Astrocyte of the cerebellum (primary cell): ENCODE measurements at regions not wholly inside any gene's neighbourhood (a gene's known extent, or its start where the extent isn't known, plus 50 kb on each side); places are given as distances from the start of the nearest gene placed in this dataset.

ENCODE experiments used
- DNase-seq: peaks from one replicate; pipeline ENCODE4 v3.0.0-alpha.2; 2011; ENCODE audit warnings: low read depth
- H3K4me3 ChIP-seq: 2 replicates; pipeline ENCODE4 v1.5.1; 2011; ENCODE audit warnings: mild to moderate bottlenecking, low read depth, low read length, moderate library complexity
- in situ Hi-C: cut with HindIII; loops from 2 replicates; pipeline ENCODE4 v1.10.0; 2017; ENCODE audit warnings: low sequenced_read_pairs
- TF ChIP-seq, protein P1 (sequence below): IDR thresholded peaks from 2 replicates; pipeline ENCODE4 v1.5.1; 2012; ENCODE audit warnings: low read length, low read depth, moderate library complexity, mild to moderate bottlenecking; ENCODE audit errors: missing control alignments

DNA sequence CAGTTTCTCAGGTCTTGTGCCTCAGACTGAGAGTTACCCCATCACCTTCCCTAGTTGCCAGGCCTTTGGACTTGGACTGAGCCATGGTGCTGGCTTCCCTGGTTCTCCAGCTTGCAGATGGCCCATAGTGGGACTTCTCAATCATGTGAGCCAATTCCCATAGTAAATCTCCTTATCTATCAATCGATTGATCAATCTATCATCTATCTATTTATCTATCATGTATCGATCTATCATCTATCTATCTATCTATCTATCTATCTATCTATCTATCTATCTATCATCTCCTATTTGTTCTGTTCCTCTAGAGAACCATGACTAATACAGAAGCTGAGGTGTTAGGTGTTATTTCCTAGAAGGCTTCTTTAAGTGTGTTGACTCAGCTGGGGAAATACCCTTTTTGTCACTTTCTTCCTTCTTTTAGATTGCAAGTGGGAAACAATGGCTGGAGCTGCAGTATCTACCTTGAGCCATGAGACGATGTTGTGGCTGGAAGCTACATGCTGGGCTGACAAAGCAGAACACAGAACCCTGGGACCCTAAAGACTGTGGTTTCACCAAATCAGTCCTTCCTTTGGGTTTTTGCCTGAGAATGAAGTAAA is 234.7 kb upstream of the GLI3 start:
- no peak for DNase-seq
- no peak overlapping the region for H3K4me3 ChIP-seq
- in situ Hi-C loops, result no loop called here
- TF ChIP-seq, protein P1, sequence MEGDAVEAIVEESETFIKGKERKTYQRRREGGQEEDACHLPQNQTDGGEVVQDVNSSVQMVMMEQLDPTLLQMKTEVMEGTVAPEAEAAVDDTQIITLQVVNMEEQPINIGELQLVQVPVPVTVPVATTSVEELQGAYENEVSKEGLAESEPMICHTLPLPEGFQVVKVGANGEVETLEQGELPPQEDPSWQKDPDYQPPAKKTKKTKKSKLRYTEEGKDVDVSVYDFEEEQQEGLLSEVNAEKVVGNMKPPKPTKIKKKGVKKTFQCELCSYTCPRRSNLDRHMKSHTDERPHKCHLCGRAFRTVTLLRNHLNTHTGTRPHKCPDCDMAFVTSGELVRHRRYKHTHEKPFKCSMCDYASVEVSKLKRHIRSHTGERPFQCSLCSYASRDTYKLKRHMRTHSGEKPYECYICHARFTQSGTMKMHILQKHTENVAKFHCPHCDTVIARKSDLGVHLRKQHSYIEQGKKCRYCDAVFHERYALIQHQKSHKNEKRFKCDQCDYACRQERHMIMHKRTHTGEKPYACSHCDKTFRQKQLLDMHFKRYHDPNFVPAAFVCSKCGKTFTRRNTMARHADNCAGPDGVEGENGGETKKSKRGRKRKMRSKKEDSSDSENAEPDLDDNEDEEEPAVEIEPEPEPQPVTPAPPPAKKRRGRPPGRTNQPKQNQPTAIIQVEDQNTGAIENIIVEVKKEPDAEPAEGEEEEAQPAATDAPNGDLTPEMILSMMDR, result no peak

DNA sequence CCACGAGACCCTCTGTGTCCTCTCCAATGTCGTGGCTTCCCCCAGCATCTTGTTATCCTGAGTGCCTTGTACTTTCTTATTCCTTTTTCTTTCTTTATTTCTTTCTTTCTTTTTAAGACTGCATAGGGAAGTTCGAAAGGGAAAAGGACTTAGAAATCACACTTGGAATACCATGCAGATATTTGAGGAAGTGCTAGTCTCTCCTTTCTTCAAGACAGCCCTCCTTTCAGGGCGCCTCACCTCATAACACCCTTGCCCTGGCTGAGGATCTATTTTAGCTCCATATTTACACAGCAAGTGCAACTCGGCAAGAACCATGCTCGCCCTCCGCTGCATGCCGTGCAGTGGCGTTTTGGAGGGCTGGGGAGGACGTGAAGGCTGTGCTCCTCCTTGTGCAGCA is 232.3 kb upstream of the GLI3 start:
- in situ Hi-C loops, result no loop called here
- H3K4me3 ChIP-seq, result no peak overlapping the region
- DNase-seq, result no peak
- TF ChIP-seq, protein P1, result no peak

DNA sequence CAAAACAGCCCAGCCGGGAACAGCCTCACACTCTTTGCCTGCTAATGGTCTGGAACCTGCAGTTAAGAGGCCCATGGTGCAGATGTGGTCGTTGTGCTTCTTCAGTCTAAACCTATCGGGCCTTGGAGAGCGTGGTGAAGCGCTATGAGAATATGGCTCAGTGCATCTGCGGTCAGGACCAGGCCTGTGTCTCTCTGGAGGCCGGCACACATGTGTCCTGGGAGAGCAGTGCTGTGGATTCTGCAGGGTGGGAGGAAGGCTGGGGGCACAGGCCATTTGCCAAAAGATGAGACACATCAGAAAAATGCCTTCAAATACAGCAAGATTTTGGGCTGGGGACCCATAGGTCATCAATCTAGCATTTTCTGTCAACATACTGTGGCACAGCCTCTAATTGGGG is 231.5 kb upstream of the GLI3 start:
- in situ Hi-C loops, result no loop called here
- TF ChIP-seq, protein P1, result no peak
- no peak for DNase-seq
- no peak overlapping the region for H3K4me3 ChIP-seq

DNA sequence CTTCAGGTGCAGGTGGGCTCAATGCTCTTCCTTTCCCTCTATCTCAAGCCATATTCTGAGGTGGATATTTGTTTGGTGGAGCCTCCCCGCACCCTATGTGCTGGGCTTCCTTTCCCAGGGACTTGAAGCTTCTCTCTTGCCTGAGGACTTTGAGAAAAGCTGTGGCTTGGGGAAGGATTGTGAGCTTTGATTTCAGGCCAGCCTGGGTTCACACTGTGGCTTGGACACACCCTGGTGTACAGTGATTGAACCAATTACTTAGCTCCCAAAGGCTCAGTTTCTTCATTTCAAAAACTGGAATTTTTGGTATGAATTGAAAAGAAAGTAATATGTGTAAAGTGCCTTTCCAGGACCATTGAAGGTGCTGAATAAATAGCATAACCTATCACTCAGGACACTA is 224.5 kb upstream of the GLI3 start:
- in situ Hi-C loops, result no loop called here

DNA sequence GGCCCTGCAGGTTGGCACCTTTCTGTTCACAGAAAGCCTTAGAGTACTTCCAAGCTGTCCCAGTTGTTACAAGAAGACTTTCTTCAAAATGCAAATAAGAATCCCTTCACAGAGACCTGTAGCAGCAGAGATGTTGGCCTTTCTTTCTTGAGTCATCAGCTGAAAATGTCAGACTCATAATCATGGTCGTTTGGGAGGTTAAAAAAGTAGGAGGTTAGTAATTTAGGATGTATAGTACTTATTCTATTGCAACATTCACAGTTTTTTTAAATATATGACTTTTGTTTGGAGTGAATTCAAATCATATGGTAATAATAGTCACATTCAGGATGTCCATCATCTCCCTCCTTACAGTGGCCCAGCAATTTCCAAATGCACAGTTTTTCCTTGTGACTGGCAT is 223.9 kb upstream of the GLI3 start:
- TF ChIP-seq, protein P1, result no peak
- DNase-seq, result no peak
- in situ Hi-C loops, result no loop called here
- H3K4me3 ChIP-seq, result no peak overlapping the region

More for the DNA sequence above, 224.5 kb upstream of the GLI3 start:
- TF ChIP-seq, protein P1, result no peak
- DNase-seq, result no peak
- H3K4me3 ChIP-seq, result no peak overlapping the region

DNA sequence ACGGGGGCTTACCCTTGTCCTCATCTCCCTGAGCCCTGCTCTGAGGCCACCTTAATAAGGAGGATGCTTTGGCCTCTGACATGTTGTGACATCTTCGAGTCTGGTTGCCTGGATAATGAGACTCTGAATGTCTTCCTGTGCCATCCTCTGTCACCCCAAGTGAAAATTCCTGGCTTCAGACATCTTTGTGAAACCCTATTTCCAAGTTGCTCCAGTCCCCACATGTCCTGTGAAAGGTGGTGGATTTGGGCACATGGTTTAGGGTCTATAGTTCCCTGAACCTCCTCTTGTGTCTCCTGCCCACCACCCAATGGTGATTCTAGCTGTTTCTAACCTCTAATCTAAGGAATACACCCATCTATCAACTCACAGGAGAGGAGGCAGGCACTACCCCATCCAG is 223.1 kb upstream of the GLI3 start:
- in situ Hi-C loops, result no loop called here
- no peak overlapping the region for H3K4me3 ChIP-seq
- DNase-seq, result no peak
- TF ChIP-seq, protein P1, result no peak
